ENCODE measurements at regions not wholly inside any gene's neighbourhood (a gene's known extent, or its start where the extent isn't known, plus 50 kb on each side); places are given as distances from the start of the nearest gene placed in this dataset.

DNA sequence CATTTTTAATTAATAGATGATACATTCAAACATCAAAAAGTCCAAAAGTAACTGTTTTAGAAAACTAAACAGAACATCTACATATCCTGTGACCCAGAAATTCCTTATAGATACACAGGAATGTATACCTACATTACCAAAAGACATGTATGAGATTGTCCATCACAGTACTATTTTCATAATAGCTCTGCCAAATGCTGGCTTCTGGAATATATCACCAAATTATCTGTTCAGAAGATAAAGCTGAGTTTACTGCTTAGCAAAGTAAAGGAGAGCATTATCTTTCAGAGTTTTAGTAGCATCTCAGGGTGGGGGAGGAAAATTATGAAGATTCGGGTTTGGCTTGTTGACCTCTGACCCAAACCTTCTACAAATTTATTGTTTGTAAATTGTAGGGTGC lies 368.9 kb upstream of the SLC7A11 start:
- POLR2A ChIA-PET: no interaction called here
- no peaks in the 10 kb centered on the region for H3K27me3 Mint-ChIP-seq
- DNase-seq: no peak
- no peaks in the 10 kb centered on the region for H3K4me1 ChIP-seq (ENCODE audit: insufficient read depth, low read length)
- no peak overlapping the region for H3K4me3 ChIP-seq (ENCODE audit: low read length)
- ATAC-seq (ENCODE audit: poor library complexity): no peak
- H3K4me3 Mint-ChIP-seq: no peak overlapping the region
- no peak overlapping the region for H3K27ac Mint-ChIP-seq
- H3K9me3 ChIP-seq (ENCODE audit: control insufficient read depth in 1 of 2, insufficient read depth in 1 of 2, low read length in 2 of 2): no peaks in the 10 kb centered on the region
- CTCF ChIA-PET: no interaction called here
- no peaks in the 10 kb centered on the region for H3K27me3 ChIP-seq (ENCODE audit: control insufficient read depth in 1 of 2, insufficient read depth in 2 of 2, low read length in 2 of 2)
- no peaks in the 10 kb centered on the region for H3K36me3 ChIP-seq (ENCODE audit: insufficient read depth, low read length)
- peaks cover 3% of the 10 kb centered on the region for H3K9me3 Mint-ChIP-seq
- no peaks in the 10 kb centered on the region for H3K36me3 Mint-ChIP-seq (ENCODE audit: low read depth)
- H3K4me1 Mint-ChIP-seq (ENCODE audit: low read depth): no peaks in the 10 kb centered on the region
- H3K27ac ChIP-seq (ENCODE audit: low read depth in 1 of 2, low read length in 2 of 2): no peak overlapping the region
- intact Hi-C loops (cut with DNase I, micrococcal nuclease): no loop called here
- TF ChIP-seq, protein P1, sequence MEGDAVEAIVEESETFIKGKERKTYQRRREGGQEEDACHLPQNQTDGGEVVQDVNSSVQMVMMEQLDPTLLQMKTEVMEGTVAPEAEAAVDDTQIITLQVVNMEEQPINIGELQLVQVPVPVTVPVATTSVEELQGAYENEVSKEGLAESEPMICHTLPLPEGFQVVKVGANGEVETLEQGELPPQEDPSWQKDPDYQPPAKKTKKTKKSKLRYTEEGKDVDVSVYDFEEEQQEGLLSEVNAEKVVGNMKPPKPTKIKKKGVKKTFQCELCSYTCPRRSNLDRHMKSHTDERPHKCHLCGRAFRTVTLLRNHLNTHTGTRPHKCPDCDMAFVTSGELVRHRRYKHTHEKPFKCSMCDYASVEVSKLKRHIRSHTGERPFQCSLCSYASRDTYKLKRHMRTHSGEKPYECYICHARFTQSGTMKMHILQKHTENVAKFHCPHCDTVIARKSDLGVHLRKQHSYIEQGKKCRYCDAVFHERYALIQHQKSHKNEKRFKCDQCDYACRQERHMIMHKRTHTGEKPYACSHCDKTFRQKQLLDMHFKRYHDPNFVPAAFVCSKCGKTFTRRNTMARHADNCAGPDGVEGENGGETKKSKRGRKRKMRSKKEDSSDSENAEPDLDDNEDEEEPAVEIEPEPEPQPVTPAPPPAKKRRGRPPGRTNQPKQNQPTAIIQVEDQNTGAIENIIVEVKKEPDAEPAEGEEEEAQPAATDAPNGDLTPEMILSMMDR (IDR thresholded peaks at IDR 0.05): no peak

DNA sequence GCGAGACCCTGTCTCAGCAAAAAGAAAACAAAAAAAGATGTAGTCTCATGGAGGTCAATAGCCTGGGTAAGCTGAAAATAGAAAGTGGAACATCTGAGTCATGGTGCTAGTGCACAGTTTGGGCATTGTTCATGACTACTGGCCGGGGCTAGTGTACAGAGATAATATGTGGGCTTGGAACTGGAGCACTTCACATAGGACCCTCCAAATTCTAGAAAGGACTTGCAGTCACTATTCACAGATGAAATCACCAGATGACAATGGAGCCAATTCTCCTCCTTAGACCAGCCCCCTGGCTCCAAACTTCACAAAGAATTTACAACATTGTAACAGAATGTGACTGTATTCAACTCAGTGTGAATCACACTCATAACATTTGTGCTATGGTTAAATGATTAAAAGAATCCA lies 367.8 kb upstream of the SLC7A11 start:
- H3K9me3 Mint-ChIP-seq: peaks cover 2% of the 10 kb centered on the region
- no peaks in the 10 kb centered on the region for H3K9me3 ChIP-seq (ENCODE audit: control insufficient read depth in 1 of 2, insufficient read depth in 1 of 2, low read length in 2 of 2)
- no peak overlapping the region for H3K4me3 ChIP-seq (ENCODE audit: low read length)
- H3K27ac ChIP-seq (ENCODE audit: low read depth in 1 of 2, low read length in 2 of 2): no peak overlapping the region
- no peak for ATAC-seq (ENCODE audit: poor library complexity)
- H3K4me3 Mint-ChIP-seq: no peak overlapping the region
- H3K36me3 ChIP-seq (ENCODE audit: insufficient read depth, low read length): no peaks in the 10 kb centered on the region
- H3K27me3 ChIP-seq (ENCODE audit: control insufficient read depth in 1 of 2, insufficient read depth in 2 of 2, low read length in 2 of 2): no peaks in the 10 kb centered on the region
- no peak for DNase-seq
- no peak overlapping the region for H3K27ac Mint-ChIP-seq
- no peaks in the 10 kb centered on the region for H3K4me1 ChIP-seq (ENCODE audit: insufficient read depth, low read length)
- CTCF ChIA-PET: no interaction called here
- TF ChIP-seq, protein P1 (IDR thresholded peaks at IDR 0.05): no peak
- no peaks in the 10 kb centered on the region for H3K4me1 Mint-ChIP-seq (ENCODE audit: low read depth)
- intact Hi-C loops (cut with DNase I, micrococcal nuclease): no loop called here
- H3K36me3 Mint-ChIP-seq (ENCODE audit: low read depth): no peaks in the 10 kb centered on the region
- POLR2A ChIA-PET: no interaction called here
- no peaks in the 10 kb centered on the region for H3K27me3 Mint-ChIP-seq

DNA sequence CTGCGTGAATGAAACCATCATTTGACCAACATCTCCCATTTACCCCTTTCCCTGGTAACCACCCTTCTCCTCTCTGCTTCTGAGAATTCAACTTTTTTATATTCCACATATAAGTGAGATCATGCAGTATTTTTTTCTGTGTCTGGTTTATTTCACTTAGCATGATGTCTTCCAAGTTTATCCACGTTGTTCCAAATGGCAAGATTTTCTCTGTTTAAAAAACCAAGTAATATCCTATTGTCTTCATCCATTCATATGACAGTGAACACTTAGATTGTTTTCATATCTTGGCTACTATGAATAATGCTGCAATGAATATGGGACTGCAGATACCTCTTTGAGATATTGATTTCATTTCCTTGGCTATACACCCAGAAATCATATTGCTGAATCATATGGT lies 362.4 kb upstream of the SLC7A11 start:
- no peak overlapping the region for H3K4me3 Mint-ChIP-seq
- no peaks in the 10 kb centered on the region for H3K4me1 ChIP-seq (ENCODE audit: insufficient read depth, low read length)
- H3K9me3 ChIP-seq (ENCODE audit: control insufficient read depth in 1 of 2, insufficient read depth in 1 of 2, low read length in 2 of 2): no peaks in the 10 kb centered on the region
- no peak overlapping the region for H3K4me3 ChIP-seq (ENCODE audit: low read length)
- intact Hi-C loops (cut with DNase I, micrococcal nuclease): no loop called here
- ChIA-PET POLR2A (no interaction called here), CTCF (no interaction called here)
- TF ChIP-seq, protein P1 (IDR thresholded peaks at IDR 0.05): no peak
- no peak overlapping the region for H3K27ac ChIP-seq (ENCODE audit: low read depth in 1 of 2, low read length in 2 of 2)
- no peak for DNase-seq
- H3K4me1 Mint-ChIP-seq (ENCODE audit: low read depth): no peaks in the 10 kb centered on the region
- H3K36me3 Mint-ChIP-seq (ENCODE audit: low read depth): no peaks in the 10 kb centered on the region
- no peaks in the 10 kb centered on the region for H3K27me3 ChIP-seq (ENCODE audit: control insufficient read depth in 1 of 2, insufficient read depth in 2 of 2, low read length in 2 of 2)
- ATAC-seq (ENCODE audit: poor library complexity): no peak
- H3K27me3 Mint-ChIP-seq: no peaks in the 10 kb centered on the region
- no peaks in the 10 kb centered on the region for H3K36me3 ChIP-seq (ENCODE audit: insufficient read depth, low read length)
- peaks cover 2% of the 10 kb centered on the region for H3K9me3 Mint-ChIP-seq
- no peak overlapping the region for H3K27ac Mint-ChIP-seq

Data from CD4-positive, alpha-beta T cell (primary cell).